HG02938 (cell line): ENCODE measurements at regions not wholly inside any gene's neighbourhood (a gene's known extent, or its start where the extent isn't known, plus 50 kb on each side); places are given as distances from the start of the nearest gene placed in this dataset.

Experiments
- ATAC-seq: cut with Tn5 transposase; IDR thresholded peaks from one replicate; pipeline ENCODE4 v1.9.1; 2021; ENCODE audit warnings: mild to moderate bottlenecking, moderate library complexity; ENCODE audit not compliant: unreplicated experiment

DNA sequence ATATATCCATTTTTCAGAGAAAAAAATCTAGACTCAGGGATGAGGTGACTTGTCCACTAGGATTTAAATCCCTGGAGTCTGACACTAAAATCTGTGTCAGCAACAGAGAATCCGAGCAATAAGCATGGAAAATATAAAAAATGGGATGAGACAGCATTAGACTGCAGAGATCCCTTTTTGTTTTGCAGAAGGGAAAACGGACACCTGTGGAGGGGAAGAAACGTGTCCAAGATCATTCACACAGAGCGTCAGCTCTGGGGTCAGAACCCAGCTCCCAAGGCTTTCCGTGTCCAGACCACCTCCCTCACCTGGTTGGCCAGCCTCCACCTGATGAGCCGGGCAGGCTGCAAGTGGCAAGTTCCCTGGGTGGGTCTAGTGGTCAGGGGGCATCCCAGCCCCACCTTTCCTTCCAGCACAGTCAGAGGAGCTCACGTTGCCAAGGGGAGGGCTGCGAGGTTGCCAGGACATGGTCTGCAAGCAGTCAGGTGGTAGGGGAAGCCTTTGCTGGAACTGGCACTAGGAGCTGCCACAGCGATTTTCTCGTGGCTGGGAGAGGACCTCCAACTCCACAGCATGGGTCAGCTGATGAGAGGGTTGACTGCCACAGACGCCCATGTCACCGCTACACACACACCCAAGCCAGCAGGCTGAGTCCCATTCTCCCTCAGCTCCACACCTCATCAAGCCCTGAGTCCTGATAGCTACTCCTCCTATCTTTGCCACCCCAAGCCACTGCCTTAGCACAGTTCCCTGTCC is 65.9 kb upstream of the CPLX2 start:
- no peak for ATAC-seq

DNA sequence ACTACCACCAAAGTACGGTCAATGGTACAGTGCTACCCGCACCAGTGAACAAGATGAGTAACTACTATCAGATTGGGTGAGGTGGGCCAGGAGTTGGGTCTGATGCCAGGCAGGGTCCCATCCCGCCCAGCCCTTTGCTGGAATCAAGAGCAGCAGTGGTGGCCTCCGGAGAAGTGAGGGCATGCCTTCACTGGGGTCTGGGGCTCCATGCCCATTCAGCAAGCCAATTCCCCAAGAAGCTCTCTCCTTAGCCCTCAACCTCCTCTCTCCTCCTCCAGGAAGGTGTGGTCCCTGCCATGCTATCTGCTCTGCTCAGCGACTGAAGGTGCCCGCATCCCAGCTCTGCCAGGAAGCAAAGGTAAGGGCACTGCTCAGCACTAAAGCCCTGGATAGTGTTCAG is 62.7 kb upstream of the CPLX2 start:
- ATAC-seq, result no peak

DNA sequence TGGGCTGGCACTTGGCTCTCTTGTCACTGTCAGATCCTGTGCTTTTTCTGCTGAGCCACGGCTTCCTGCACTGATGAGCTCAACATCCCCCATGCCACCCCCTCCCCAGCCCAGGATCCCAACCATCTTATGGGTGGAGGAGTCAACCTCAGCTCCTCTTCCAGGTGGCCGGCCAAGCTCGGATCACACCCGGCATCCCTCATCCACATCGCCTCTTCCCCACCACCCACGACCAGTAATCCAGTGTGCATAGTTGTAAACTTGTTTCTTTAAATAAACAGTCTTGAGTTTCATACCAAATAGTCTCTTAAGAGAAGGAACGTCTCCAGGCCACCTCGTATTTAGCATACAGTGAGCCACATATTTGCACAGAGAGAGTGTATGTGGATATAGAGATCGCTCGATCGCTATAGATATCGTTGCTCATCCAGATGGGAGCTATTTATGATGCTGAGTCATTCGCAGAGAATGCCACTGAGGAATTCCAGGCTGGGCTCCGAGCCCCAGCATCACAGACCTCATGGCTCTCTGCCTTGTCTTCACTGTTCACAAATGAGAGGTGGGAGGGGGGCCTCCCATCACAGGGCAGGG is 61.8 kb upstream of the CPLX2 start:
- ATAC-seq, result no peak

DNA sequence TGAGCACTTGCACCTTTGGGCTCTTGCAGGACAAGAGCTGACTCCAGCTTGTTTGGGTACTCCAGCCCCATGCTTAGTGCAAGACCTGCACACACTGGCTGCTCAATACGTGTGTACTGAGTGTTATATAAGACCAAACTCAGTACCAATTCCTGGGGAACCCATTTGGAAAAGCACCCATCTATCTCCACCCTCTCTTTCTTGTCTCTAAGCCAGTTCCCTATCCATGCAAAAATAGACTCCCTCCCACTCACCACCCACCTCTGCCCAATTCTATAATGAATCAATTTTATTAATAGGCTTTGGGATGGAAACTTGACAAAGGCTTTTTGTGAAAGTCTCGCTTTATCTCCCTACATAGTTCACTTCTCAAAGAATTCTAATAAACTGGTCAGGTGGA is 60.9 kb upstream of the CPLX2 start:
- no peak for ATAC-seq

DNA sequence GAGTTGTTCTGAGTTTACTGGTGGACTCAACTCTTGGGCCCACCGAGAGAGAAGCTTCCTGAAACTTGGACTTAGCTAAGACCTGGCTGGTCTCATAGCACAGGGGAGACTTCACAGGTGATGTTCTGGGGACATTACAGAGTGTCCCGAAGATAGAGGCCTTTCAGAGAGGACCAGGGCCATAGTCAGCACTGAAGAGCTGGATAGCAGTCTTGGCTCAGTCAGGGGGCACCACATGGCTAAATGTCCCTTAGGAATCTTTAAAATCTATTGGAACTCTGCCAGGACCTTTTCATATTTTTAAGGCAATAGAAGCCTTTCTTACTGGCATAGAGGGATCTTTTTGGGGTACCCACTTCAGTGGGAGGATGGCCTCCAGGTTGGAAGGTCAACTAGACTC is 59.8 kb upstream of the CPLX2 start:
- no peak for ATAC-seq

DNA sequence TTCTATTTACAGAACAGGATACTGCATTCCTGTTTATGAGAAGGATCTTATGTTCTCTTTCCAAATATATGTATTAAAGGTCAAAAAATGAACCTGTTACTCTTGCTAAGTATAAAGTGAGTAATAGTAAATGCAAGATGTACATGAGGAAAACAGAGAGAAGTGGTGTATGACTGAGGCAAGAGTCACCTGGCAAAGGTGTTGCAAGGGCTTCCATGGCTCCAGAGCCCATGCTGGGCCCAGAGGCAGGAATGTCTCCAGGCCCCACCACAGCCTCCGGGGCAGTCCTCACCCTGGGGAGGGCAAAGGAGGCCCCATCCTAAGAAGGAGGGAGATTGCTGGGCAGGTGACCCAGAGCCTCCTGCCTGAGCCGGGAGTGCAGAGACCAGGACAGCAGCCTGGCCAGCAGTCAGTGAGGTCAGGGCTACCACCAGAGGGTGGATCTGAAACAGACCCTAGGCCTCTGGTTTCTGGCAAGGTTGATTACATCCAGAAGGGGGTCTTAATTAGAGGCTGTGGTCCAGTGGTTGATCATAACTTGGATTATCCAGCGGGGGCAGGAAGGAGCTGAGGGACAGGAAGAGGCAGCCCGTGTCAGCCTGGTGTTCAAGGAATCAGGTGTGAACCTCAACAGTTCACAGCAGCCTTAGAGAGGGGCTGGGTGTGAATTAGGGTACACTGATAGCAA is 57.3 kb upstream of the CPLX2 start:
- ATAC-seq, result no peak

DNA sequence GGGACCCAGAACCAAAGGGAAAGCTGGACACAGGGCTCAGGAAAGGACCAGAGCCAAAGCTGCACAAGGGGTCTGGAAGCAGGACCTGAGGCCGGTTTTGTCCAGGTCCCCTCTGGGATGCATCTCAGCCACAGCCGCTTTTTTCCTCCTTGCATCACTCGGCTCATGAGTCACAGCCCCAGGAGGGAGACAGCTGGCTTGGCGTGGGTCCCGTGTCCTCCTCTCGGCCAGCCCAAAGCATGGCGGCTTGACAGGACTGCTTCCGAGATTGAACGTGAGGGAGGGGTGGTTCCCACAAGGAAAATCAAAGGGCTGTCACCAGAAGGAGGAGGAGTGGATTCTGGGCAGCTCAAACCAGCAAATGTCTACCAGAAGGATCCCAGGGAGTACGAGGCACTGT is 56.7 kb upstream of the CPLX2 start:
- no peak for ATAC-seq

DNA sequence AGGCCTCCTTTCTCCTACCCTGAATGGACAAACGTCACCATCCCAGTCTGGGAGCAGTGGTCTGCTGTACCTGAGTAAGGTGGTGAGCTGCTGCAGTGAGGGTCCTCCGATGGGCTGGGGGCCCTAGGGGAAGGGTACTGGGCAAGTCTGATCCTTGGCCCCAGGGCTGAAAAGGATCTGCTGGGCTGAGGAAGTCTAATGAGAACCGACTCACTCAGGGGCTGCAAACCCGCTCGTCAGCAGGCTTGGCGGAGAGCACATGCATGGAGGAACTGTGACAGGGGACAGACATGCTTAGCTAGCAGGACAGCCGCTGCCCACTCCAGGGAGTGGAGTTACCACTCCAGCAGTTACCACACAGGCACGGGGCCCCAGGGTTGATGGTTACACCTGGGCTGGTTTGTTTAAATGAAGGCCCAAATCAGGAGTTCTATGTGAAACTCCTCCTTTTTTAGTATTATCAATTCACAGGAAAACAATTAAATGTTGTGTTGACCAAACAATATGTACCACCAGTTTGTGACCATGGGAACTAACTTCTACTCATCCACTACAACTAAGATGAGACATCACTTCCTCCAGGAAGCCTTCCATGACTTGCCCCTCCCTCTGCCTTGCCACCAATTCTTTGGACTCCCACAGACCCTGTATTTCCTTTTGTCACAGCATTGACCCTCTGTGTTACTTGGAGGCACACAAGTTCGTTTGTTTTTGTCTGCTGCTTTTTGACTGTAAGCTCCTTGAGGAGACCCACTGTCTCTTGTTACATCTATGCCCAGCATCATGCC is 56.1 kb upstream of the CPLX2 start:
- ATAC-seq, result no peak

DNA sequence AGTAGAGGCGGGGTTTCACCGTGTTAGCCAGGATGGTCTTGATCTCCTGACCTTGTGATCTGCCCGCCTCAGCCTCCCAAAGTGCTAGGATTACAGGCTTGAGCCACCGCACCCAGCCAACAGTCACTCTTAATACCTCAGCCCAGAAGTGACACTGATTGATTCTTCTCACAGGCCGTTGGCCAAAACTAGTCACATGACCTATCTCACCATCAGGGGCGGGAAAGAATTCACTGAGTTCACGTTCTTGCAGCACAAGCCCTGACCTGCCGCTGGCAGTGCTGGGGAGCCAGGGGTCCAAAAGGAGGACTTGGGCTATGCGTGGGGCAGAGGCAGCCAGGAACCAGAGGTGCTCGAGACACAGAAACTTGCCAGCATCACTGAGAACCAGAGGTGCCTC is 55.0 kb upstream of the CPLX2 start:
- ATAC-seq, result no peak

DNA sequence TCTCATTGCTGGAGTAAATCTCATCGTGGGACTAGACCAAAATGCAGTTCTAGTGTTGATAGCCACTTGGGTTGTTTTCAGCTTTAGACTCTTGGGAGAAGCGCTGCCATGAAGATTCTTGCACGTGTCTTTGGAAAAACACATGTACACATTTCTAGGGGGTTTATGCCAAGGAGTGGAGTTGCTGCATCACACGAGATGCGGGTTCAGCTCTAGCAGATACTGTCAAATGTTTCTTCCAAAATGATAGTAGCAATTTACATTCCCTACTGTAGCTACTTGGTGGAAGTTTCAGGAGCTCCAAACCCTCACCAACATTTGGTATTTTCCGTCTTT is 52.3 kb upstream of the CPLX2 start:
- ATAC-seq, result no peak

DNA sequence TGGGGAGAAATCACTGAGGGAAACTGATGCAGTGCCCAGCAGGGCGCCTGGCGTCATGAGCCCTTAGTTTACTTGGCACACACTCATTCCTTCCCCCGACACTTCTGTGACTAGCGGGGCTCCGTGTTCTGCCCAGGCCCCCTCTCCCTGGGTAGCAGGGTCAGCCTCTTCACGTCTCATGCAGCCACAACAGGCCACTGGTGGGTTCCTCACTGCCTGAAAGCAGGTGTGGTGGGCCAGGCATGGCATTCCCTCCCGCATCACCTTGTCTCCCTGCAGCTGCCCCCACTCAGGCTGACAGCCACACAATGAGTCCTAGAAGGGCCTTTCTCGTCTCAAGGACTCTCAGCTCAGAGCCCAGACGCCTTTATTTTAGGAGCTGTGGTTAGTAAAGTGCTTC is 51.1 kb upstream of the CPLX2 start:
- no peak for ATAC-seq
